Coronary artery (tissue), 2 donors: ENCODE measurements at regions not wholly inside any gene's neighbourhood (a gene's known extent, or its start where the extent isn't known, plus 50 kb on each side); places are given as distances from the start of the nearest gene placed in this dataset.

ENCODE experiments used
- DNase-seq: peaks from one replicate; pipeline ENCODE4 v3.0.0-alpha.2; 2017; ENCODE audit warnings: low spot score
- H3K27ac ChIP-seq, 2 donors: fragments of 200-600 bp; sonication (generic); one replicate each; pipeline ENCODE4 v1.5.1; 2016 to 2019
- H3K4me3 ChIP-seq: fragments of 200-600 bp; sonication (generic); 2 replicates; pipeline ENCODE4 v1.5.1; 2016; ENCODE audit warnings: mild to moderate bottlenecking, moderate library complexity
- CTCF ChIP-seq: fragments of 200-600 bp; sonication (generic); IDR thresholded peaks from one replicate; pipeline ENCODE4 v1.5.1; 2019; ENCODE audit warnings: antibody characterized with exemption

GRCh38 chr13:103130146-103130545, 63.9 kb upstream of the SLC10A2 start:
- TF ChIP-seq CTCF: no peak
- Histone ChIP-seq H3K4me3 (no peak overlapping the region), H3K27ac (no peak overlapping the region)
- no peak for DNase-seq
